Stimulated activated CD4-positive, alpha-beta T cell treated with anti-CD3 and anti-CD28 coated beads, Interleukin-1b, Interleukin-23, amount 100 ng/mL, for 24 hours (primary cell): ENCODE measurements at regions not wholly inside any gene's neighbourhood (a gene's known extent, or its start where the extent isn't known, plus 50 kb on each side); places are given as distances from the start of the nearest gene placed in this dataset.

Source experiments
- DNase-seq, 4 experiments: peaks; one replicate each; pipeline ENCODE4 v3.0.0-alpha.2; 2020; ENCODE audit warnings: low read depth in 4 of 4, low spot score in 1 of 4

DNA sequence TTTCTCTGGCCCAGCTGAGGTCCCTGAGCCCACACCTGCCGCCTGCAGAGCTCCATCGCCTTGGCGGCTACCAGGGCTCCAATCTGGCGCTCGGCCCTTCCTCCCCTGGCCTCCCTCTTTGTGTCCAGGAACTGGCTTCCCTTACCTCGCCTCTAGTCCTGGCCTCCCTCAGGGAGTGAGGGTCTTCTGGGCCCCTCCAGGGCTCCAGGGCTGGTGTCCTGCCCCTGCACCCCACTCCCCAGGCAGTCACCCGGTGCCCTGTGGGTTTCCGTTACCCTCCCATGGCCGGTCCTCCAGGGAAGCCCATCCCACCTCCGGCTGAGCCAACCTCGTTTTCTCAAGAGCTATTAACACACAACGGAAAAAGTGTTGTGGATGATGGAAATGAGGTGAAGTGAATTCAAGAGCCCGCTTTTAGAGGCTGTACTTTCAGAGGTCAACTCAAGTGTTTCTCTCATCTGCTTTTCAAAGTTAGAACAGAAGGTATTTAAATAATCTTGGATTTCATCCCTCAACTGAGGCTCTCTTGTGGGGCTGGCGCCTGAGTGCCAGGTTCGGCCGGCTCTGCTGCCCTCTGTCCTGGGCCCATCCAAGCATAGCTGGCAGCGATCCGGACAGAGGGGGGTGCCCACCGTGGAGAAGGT lies 131.9 kb downstream of the ASB1 start:
- no peak for DNase-seq

DNA sequence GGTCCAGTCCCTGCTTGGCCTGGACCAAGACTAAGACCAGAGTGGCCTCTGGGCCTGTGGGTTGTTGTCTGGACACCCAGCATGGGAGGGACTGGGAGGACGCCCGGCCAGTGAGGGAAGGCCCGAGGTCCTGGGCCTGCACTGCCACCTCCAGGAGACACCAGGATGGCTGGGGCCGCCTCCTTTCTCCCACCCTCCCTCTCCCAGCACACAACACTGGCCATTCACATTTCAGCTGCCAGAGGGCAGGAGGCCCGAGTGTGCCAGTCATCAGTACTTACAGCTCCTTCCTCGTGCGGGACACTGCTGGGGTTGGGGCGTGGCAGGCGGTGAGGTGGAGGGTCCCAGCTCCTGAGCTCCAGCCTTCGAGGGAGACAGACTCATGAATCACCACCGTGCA lies 133.5 kb downstream of the ASB1 start:
- no peak for DNase-seq

DNA sequence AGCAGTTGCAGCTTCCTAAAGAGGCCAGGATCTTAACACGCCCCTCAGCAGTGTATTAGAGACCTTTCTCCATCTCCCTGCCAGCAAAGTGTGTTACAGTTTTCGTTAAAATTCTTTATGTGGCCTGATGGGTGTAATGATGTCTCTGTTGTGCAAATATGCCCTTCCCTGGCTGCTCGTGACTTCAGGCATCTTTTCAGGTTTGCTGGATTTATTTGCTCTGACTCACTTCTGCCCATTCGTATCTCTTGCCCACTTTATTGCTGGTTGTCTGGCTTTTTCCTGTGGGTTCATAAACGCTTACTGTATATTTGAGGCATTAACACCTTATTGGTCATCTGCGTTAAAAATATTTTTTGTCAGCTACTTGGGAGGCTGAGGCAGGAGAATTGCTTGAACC lies 134.5 kb downstream of the ASB1 start:
- no peak for DNase-seq

DNA sequence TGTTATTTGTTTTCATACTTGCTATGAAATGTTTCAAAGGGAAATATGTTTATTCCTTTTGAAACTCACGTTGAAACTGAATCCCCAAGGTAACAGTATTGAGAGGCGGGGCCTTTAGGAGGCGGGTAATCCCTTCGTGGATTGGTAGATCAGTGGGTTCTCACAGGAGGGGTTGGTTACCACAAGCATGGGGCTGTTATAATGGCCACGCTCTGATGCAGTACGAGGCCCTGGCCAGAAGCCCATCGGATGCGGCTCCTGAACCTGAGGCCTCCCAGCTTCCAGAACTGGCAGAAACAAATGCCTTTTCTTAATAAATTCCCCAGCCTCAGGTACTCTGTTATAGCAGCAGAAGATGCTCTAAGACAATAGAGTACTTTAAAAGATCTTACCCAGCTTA lies 135.7 kb downstream of the ASB1 start:
- no peak for DNase-seq

DNA sequence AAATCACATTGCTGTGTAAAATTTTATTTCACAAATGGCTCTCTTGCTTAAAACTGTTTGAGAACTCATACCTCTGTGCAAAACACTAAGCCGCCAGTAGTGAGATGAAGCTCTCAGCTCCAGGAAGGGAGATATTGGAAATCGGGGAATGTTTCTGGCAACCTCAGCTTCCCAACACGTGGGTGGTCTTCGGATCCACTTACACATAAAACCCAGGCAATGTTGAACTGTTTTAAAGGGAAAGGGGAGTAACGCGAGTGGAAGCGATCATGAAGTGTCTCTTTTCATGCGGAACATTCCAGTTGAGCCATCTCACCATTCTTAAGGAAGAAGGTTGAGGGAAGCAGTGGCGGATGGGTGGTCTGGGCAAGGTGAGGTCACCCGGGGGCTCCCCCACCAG lies 136.8 kb downstream of the ASB1 start:
- no peak for DNase-seq

DNA sequence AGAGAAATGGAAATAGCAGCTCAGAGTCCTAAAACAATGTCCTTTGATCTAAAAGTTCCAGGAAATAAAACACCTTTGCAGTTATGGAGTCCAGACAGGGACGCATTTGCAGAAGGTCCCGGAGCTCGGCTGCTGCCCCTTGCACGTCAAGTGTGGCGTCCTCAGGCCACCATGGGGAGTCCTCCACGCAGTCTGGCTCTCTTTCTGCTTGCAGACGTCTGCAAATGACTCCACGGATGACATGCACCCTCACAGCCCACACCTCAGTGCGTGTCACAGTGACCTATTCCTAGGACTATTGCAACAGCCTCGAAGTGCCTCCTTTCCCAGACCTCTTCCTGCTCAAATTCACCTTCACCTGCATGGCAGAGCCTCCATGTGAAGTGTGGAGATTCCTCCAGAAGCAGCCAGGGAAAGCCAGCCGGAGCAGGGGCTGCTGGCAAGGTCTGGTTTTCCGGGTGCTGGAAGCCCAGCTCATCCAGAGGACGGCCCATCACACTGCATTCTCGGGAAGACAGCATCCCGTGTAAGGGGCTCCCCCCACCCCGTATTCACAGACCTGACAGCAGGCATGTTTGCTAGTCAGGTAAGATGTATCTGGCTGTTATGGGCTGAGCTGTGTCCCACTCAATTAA lies 137.7 kb downstream of the ASB1 start:
- no peak for DNase-seq

DNA sequence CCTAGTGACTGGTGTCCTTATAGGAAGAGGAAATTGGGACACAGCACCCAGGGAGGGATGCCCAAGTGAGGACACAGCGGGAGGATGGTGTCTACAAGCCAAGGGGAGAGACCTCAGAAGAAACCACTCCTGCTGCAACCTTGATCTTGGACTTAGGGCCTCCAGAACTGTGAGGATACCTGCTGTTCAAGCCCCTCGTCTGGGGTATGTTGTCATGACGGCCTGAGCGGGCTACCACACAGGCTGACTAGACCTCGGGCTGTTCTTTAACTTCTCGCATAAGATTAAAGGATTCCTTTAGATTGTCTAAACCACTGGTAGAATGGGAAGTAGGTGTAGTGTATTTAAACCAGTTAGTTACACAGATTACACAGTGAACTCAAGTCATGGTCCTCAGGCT lies 138.3 kb downstream of the ASB1 start:
- no peak for DNase-seq

DNA sequence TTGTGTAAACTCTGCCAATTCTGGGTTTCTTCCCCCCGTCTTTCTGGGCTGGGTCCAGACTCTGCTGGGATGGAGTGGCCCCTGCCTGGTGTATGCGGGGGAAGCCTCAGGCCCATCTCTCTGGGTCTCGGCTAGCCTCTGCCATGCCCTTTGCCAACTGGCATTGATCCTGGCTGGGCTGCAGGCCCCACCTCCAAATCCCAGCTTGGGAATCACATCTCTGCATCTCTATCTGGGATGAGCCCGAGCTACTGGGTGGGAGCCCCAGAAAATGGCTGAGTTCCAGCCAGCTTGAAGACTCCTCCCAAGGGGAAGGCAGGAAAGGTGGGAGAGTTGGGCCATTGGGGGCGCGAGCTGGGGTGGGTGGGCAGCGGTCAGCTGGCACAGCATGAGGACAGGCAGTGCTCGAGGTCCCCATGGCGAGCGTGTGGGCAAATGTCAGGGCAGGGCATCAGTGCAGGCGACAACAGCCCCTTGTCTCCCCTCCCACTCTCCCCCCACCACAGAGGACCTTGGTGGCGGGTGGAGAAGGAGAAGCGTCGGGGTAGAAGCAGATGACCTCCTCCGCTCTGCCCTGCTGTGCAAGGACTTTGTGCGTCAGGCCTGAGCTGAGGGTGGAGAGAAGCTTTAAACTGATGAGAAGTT lies 139.4 kb downstream of the ASB1 start:
- DNase-seq: no peak

DNA sequence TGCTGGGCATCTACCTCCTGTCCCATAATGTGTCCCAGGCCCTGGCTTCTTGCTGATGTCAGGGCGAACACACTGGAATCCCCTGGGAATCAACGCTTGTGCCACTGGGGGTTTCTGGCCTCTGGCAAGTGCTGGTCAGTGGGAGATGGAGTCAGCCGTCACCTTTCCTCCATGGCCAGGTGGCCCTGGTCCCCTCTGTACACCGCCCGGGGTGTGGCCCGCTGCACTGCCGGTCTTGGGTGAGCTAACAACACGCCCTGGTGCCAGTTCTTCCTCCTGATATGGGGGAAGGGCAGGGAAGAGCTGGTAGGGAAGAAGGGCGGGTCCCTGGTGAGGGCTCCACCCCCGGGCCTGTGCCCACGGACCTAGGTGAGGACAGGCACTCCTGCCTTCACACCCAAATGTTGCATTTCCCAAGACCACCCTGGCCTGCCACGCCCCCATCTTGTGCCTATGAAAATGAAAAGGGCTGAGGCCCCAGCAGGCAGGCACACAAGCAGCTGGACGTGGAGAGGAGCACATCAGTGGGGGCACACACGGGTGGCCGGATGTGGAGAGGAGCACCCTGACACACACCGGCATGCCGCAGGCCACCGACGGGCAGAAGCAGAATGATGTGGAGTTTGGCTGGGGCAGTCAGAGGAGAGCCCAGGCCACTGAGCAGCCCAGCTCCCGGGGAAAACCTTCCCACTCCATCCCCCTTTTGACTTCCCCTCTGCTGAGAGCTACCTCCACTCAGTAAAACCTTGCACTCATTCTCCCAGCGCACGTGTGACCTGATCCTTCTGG lies 140.5 kb downstream of the ASB1 start:
- no peak for DNase-seq

DNA sequence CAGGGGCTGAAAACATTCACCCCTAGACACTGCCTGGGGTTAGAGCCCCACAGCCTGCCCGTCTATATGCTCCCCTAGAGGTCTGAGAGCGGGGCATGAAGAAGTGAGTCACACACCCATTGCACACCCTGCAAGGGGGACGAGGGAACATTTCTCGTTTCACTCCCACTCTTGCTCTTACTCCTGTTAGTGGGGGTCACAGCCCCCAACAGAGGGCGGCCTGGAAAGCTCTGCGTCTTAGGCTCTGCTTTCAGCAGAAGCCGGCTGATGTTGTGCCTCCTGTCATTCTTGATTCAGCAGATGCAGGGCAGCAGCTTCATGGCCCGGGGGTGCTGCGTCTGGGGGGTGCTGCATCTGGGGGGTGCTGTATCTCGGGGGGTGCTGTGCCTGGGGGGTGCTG lies 141.3 kb downstream of the ASB1 start:
- DNase-seq: no peak

DNA sequence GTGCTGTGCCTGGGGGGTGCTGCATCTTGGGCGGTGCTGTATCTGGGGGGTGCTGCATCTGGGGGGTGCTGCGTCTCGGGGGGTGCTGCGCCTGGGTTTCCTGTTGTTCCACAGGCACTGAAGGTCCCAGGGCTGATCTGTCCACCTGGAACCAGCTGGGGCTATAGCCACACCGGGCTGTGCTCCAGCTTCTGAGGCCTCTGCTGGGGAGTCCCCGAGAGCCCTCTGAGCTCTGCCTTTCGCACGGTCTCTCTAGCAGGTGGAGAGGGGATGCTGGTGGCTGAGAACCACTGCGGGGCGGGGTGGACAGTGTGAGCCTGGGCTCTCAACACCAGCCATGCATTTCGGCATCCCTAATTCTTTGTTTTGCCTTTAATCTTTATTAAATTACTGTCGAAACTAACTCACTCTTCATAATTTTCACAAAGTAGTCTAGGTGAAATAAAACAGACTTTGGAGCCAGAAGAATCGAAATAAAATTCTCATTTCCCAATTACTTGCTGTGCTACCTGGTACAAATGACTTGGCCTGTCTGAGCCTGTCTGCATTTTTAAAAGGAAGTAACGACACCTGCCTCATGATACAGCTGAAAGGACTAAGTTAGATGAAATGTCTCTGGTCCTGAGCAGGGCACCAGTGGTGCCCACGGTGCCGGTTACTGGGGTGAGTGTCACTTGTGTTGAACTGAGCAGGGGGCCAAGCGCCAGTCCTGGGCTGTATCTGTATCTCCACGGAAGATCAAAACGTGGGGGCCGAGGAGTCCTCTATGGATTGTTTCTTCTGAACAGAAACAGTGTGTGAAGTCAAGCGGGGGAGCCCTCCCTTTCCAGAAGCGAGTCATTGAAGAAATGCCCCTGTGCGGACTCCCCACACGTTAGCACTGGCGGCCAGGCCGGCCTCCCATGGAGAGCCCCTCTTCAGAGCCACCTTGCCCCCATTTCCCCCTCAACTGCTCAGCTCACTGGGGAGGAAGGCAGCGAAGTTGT lies 142.0 kb downstream of the ASB1 start:
- DNase-seq: no peak

DNA sequence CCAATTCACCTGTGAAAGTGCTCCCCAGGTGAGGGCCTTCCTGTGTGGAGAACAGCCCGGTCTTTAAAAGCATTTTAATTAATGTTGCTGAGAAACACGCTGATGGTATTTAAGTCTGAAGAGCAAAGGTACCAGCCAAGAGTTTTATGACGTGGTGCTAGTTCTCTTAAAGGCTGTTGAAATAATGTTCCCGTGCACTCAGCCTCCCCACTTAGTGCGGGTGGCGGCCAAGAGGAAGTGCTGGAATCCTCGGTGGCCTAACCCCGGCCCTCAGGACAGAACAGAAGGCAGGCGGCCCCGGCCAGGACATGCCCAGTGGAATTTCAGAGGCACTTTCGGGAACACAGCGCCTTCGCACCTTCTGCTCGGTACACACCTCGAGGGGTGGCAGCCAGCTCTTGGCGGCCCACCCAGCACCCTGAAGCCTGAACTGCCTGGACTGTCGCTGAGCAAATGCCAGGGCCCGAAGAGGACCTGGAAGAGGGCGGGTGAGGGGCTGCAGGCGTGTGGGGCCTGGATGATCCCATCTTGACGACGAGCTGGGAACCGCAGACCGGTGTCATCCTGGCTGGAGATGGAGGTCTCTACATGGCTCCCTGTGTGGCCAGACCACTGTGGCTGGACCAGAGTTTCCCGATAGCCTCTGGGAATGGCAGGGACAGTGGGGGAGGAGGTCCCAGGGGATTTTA lies 142.9 kb downstream of the ASB1 start:
- no peak for DNase-seq

DNA sequence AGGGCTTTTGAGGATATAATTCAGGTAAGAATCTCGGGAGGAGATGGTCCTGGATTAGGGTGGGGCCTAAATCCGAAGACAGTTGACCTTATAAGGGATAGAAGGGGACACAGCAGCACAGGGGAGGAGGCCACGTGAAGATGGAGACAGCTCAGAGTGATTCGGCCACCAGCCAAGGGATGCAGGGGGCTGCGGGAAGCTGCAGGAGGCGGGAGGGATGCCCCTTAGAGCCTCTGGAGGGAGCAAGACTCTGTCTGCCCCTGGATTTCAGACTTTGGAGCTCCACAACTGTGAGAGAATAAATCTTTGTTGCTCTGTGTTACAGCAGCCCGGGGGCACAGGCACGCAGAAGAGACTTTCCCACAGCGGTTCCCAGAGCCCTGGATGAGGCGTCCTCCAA lies 143.7 kb downstream of the ASB1 start:
- DNase-seq: no peak

DNA sequence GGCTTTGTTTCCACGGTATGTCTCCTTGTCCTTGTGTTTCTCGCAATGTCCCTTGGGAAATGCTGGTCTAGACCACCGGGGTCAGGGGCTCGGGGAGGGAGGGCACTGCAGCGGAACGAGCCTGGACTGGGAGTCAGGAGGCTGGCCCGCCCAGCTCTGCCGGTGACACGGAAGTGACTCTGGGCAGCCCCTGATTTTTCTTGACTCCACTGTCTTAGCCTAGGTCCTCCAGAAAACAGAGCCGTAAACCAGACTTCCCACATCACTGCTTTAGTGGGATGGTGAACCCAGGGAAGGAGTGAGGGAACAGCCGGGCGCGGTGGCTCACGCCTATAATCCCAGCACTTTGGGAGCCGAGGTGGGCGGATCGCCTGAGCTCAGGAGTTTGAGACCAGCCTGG lies 144.2 kb downstream of the ASB1 start:
- no peak for DNase-seq

DNA sequence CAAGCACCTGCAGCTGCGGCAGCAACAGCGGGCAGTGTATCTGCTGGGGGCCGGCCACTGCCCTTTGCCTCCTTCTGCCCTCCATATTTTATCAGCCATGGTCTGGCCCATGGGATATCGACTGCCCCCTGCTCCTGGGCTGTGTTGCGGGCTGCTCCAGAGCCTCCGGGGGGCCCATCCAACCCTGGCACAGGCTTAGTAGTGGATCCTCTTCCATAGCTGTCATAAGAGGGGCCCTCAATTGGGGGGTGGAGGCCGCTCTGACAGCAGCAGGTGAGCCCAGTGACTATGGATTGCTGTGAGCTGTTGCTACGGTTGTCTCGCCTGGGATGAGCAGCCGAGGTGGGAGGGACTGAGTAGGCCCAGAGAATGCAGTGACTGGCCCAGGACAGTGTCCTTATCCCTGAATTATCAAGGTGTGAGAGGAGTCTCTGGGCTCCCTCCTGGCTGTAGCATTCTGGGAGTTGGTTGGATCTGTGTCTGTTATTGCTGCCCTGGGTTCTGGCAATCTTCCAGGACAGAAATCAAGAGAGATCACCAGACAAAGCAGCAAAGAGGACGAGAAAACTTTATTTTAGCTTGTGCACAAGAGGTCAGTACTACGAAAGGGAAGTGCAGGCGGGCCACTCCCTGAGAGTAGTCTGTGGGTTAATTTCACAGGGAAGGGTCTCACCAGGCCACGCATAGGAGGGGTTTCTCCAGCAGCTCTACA lies 145.1 kb downstream of the ASB1 start:
- no peak for DNase-seq

DNA sequence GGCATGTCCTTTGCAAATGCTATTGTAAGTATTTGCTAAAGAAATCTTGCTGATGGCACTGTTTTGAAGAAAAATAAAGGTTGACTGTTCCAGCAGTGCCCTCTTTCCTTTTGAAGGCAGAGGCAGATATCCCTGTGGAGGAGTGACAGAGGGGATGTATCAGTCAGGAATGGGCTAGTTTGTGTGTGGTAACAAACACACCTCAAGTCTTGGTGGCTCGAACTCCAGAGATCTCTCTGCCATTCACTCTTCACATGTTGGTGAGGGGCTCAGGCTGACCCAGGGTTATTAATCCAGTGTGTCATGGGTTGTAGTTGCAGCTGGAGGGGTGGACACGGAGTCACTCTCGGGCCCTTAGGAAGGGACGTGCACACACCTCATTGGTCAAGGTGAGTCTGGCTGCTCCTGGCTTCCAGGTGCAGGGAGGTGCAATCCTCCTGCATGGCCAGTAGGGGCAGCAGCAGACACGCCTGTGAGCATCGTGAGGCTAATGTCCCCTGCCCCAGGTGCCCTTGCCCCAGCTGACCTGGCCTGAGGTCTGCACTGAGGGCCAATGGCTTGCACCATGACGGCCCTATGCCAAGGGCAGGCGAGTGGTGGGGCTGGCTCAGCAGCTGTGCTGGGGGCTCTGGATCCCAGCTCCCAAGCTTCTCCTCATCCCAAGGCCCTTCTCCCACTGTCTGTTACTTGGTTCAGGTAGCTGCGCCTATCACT lies 146.5 kb downstream of the ASB1 start:
- DNase-seq: peak in 2 of 4 experiments; percentile 2 to 7

DNA sequence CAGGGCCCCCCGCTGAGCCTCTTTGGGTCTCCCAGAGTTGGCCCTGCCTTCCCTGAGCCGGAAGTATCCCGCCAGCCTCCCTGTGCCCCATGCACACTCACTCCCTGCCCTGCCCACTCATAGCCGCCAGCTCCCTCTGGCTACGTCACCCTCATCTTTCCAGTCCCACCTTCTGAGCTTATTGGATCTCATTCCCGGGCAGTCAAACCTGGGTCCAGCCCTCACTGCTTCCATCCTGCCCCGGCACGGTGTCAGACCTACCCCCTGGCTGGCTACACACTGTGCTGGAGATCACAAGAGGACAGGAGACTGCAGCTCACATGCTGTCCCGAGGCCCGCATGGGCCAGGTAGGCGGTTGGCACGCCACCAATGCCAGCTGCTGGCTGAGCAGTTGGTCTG lies 147.2 kb downstream of the ASB1 start:
- no peak for DNase-seq

DNA sequence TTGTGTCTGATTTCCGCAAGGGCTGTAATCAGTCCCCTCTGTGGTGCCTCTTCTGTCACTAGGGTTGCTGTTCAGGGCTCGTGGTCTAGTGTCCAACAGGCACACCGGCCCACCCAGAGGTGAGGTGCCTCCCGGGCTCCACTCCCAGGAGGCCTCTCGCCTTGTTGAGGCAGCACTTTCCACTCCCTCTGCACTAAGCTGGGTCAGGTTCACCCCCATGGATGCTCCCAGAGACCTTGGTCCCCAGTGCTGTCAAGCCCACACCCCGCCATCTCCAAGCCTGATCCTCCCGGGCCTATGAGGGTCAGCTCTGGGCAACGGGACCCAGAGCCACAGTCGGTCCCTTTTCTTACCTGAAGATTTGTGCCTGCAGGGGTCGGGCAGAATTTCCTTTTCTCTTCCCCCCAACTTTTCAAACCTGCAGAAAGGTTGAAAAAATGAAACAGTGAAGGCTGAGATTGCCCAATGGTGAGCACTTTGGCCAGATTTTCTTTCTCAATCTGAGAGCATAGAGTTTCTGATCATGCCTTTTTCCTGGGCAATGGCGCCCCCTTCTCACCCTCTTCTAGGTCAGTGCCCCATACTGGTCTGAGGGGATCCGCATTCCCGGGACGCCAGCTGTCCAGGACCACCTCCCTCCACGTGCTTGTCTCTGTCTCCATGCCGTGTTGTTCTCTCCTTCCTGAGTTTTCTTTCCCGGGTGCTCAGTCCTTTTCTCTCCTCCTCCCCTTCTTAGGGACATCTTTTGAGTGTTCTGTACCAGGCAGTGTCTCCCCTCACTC lies 148.0 kb downstream of the ASB1 start:
- DNase-seq: no peak
